GM12891 (cell line): ENCODE measurements at regions not wholly inside any gene's neighbourhood (a gene's known extent, or its start where the extent isn't known, plus 50 kb on each side); places are given as distances from the start of the nearest gene placed in this dataset.

Experiments used
- POLR2A ChIP-seq: IDR thresholded peaks from 2 replicates; pipeline ENCODE4 v1.6.1; 2011; ENCODE audit warnings: low read depth, low read length, control low read depth
- POLR2AphosphoS5 ChIP-seq: IDR thresholded peaks from 2 replicates; pipeline ENCODE4 v1.6.1; 2011; ENCODE audit warnings: low read depth, low read length, control low read depth
- POU2F2 ChIP-seq: IDR thresholded peaks from 2 replicates; pipeline ENCODE4 v1.6.1; 2011; ENCODE audit warnings: low read depth, mild to moderate bottlenecking, control low read depth, low read length, moderate library complexity
- SPI1 ChIP-seq: IDR thresholded peaks from 2 replicates; pipeline ENCODE4 v1.6.1; 2011; ENCODE audit warnings: low read depth, low read length, control low read depth
- TAF1 ChIP-seq: IDR thresholded peaks from 2 replicates; pipeline ENCODE4 v1.6.1; 2011; ENCODE audit warnings: low read depth, low read length, control low read depth

DNA sequence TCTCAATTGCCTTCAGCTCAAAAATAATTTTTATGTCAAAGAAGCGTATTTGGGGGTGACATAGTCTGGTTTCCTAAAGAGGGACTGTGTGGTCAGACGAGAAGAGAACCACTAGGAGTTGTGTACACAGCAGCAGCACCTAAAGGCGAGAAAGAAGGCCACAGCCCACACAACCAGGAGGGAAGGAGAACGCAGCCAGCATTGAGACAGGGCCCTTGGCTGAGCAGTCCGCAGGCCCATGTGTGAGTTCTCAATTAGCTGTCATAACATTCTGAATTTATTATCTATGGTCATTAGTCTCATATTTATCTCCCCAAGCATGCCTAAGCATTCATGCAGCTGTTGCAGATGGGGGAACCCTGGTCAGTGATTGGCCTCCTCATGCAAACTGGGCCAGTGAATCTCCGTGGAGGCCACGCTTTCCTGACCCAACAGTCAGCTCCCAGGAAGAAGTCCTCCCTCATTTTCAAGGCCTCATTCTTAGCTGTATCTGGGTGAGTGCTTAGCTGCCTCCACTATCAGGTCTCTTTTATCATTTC, 81.2 kb upstream of the ATF7IP start:
- TF ChIP-seq TAF1 (peak; percentile 69), SPI1 (0 out of 2 replicates have a peak, but pooled peaks have one; percentile 8), POLR2A (peak; percentile 58; the same call in 1 of the 2 replicates), POLR2AphosphoS5 (peak; percentile 78), POU2F2 (peak; percentile 77; the same call in 1 of the 2 replicates)
